ENCODE measurements at regions not wholly inside any gene's neighbourhood (a gene's known extent, or its start where the extent isn't known, plus 50 kb on each side); places are given as distances from the start of the nearest gene placed in this dataset.

- Mint-ChIP-seq H3K4me1 (ENCODE audit: low read depth, unreplicated experiment) (no peaks in the 10 kb centered on the region), H3K27ac (ENCODE audit: unreplicated experiment) (no peak overlapping the region), H3K36me3 (ENCODE audit: insufficient read depth, unreplicated experiment) (no peaks in the 10 kb centered on the region), H3K4me3 (ENCODE audit: unreplicated experiment) (no peak overlapping the region), H3K27me3 (ENCODE audit: insufficient read depth, unreplicated experiment) (no peaks in the 10 kb centered on the region), H3K9me3 (ENCODE audit: unreplicated experiment) (no peaks in the 10 kb centered on the region)
- Histone ChIP-seq H3K4me3 (ENCODE audit: low read depth, low read length) (no peak overlapping the region), H3K36me3 (ENCODE audit: control insufficient read depth, insufficient read depth, low read length) (no peaks in the 10 kb centered on the region), H3K27me3 (replicated peaks; ENCODE audit: control insufficient read depth, insufficient read depth, low read length) (no peaks in the 10 kb centered on the region), H3K9me3 (no peaks in the 10 kb centered on the region), H3K4me1 (no peaks in the 10 kb centered on the region)
- POLR2A ChIA-PET = no interaction called here
- no TSS peak for BruUV-seq (replicated peaks)
- no peak for TF ChIP-seq CTCF (IDR thresholded peaks at IDR 0.05; ENCODE audit: insufficient read depth in 1 of 2, low read depth in 1 of 2, low read length in 1 of 2, severe bottlenecking in 1 of 2, unreplicated experiment in 1 of 2)
- intact Hi-C loops (cut with micrococcal nuclease; ENCODE audit: unreplicated experiment) = no loop called here
- CTCF ChIA-PET = no interaction called here
- no peak for DNase-seq
These were observed 266.2 kb downstream of the KTN1 start for GRCh38 chr14:55845963-55846825.

GRCh38 chr14:55846826-55847446, 266.9 kb downstream of the KTN1 start:
- H3K36me3 Mint-ChIP-seq (ENCODE audit: insufficient read depth, unreplicated experiment) = no peaks in the 10 kb centered on the region
- no TSS peak for BruUV-seq (replicated peaks)
- Histone ChIP-seq H3K36me3 (ENCODE audit: control insufficient read depth, insufficient read depth, low read length) (no peaks in the 10 kb centered on the region), H3K4me1 (no peaks in the 10 kb centered on the region), H3K9me3 (no peaks in the 10 kb centered on the region), H3K4me3 (ENCODE audit: low read depth, low read length) (no peak overlapping the region), H3K27me3 (replicated peaks; ENCODE audit: control insufficient read depth, insufficient read depth, low read length) (no peaks in the 10 kb centered on the region)
- CTCF ChIA-PET = no interaction called here
- no peak overlapping the region for H3K27ac Mint-ChIP-seq (ENCODE audit: unreplicated experiment)
- no peaks in the 10 kb centered on the region for H3K27me3 Mint-ChIP-seq (ENCODE audit: insufficient read depth, unreplicated experiment)
- intact Hi-C loops (cut with micrococcal nuclease; ENCODE audit: unreplicated experiment) = no loop called here
- no peak overlapping the region for H3K4me3 Mint-ChIP-seq (ENCODE audit: unreplicated experiment)
- no peak for DNase-seq
- H3K9me3 Mint-ChIP-seq (ENCODE audit: unreplicated experiment) = no peaks in the 10 kb centered on the region
- POLR2A ChIA-PET = no interaction called here
- H3K4me1 Mint-ChIP-seq (ENCODE audit: low read depth, unreplicated experiment) = no peaks in the 10 kb centered on the region
- no peak for TF ChIP-seq CTCF (IDR thresholded peaks at IDR 0.05; ENCODE audit: insufficient read depth in 1 of 2, low read depth in 1 of 2, low read length in 1 of 2, severe bottlenecking in 1 of 2, unreplicated experiment in 1 of 2)

- Histone ChIP-seq H3K27me3 (replicated peaks; ENCODE audit: control insufficient read depth, insufficient read depth, low read length) (no peaks in the 10 kb centered on the region), H3K4me1 (no peaks in the 10 kb centered on the region), H3K4me3 (ENCODE audit: low read depth, low read length) (no peak overlapping the region), H3K36me3 (ENCODE audit: control insufficient read depth, insufficient read depth, low read length) (no peaks in the 10 kb centered on the region), H3K9me3 (no peaks in the 10 kb centered on the region)
- H3K4me1 Mint-ChIP-seq (ENCODE audit: low read depth, unreplicated experiment) = no peaks in the 10 kb centered on the region
- no TSS peak for BruUV-seq (replicated peaks)
- POLR2A ChIA-PET = no interaction called here
- no peak for TF ChIP-seq CTCF (IDR thresholded peaks at IDR 0.05; ENCODE audit: insufficient read depth in 1 of 2, low read depth in 1 of 2, low read length in 1 of 2, severe bottlenecking in 1 of 2, unreplicated experiment in 1 of 2)
- CTCF ChIA-PET = no interaction called here
- H3K9me3 Mint-ChIP-seq (ENCODE audit: unreplicated experiment) = no peaks in the 10 kb centered on the region
- H3K27ac Mint-ChIP-seq (ENCODE audit: unreplicated experiment) = no peak overlapping the region
- no peaks in the 10 kb centered on the region for H3K27me3 Mint-ChIP-seq (ENCODE audit: insufficient read depth, unreplicated experiment)
- no peak for DNase-seq
- H3K36me3 Mint-ChIP-seq (ENCODE audit: insufficient read depth, unreplicated experiment) = no peaks in the 10 kb centered on the region
- no peak overlapping the region for H3K4me3 Mint-ChIP-seq (ENCODE audit: unreplicated experiment)
- intact Hi-C loops (cut with micrococcal nuclease; ENCODE audit: unreplicated experiment) = no loop called here
These were observed 267.8 kb downstream of the KTN1 start for GRCh38 chr14:55847766-55848165.
